Esophagus mucosa (tissue), 1 donor: ENCODE measurements at regions not wholly inside any gene's neighbourhood (a gene's known extent, or its start where the extent isn't known, plus 50 kb on each side); places are given as distances from the start of the nearest gene placed in this dataset.

ENCODE experiments used
- ATAC-seq: fragments of 200-7000 bp; cut with Tn5 transposase; one replicate; pipeline ENCODE4 v1.9.1; 2020
- donor health status: DM: yes; HTN: yes; CAD: no.

GRCh38 chr14:87155856-87156488, 837.0 kb downstream of the GALC start:
- ATAC-seq: no peak

- no peak for ATAC-seq
Observed at GRCh38 chr14:87153901-87154300, 839.1 kb downstream of the GALC start.

GRCh38 chr14:87153391-87153790, 839.6 kb downstream of the GALC start:
- ATAC-seq: no peak

- no peak for ATAC-seq
Observed at GRCh38 chr14:87152693-87153092, 840.3 kb downstream of the GALC start.

GRCh38 chr14:87149583-87150354, 843.2 kb downstream of the GALC start:
- no peak for ATAC-seq

GRCh38 chr14:87148655-87149054, 844.3 kb downstream of the GALC start:
- no peak for ATAC-seq

- no peak for ATAC-seq
Observed at GRCh38 chr14:87142551-87143211, 850.3 kb downstream of the GALC start.

GRCh38 chr14:87141801-87142200, 851.2 kb downstream of the GALC start:
- ATAC-seq: no peak

- no peak for ATAC-seq
Observed at GRCh38 chr14:87139299-87139698, 853.7 kb downstream of the GALC start.

- no peak for ATAC-seq
Observed at GRCh38 chr14:87133073-87133801, 859.7 kb downstream of the GALC start.

- no peak for ATAC-seq
Observed at GRCh38 chr14:87131879-87132278, 861.1 kb downstream of the GALC start.

- no peak for ATAC-seq
Observed at GRCh38 chr14:87122166-87122565, 870.8 kb downstream of the GALC start.

GRCh38 chr14:87121716-87122115, 871.3 kb downstream of the GALC start:
- ATAC-seq: no peak

GRCh38 chr14:87115234-87115633, 877.7 kb downstream of the GALC start:
- no peak for ATAC-seq

- ATAC-seq: no peak
Observed at GRCh38 chr14:87113286-87113685, 879.7 kb downstream of the GALC start.

GRCh38 chr14:87111741-87112140, 881.2 kb downstream of the GALC start:
- no peak for ATAC-seq

- ATAC-seq: no peak
Observed at GRCh38 chr14:87111126-87111525, 881.9 kb downstream of the GALC start.

- ATAC-seq: no peak
Observed at GRCh38 chr14:87109271-87109670, 883.7 kb downstream of the GALC start.

GRCh38 chr14:87108726-87109125, 884.3 kb downstream of the GALC start:
- no peak for ATAC-seq

GRCh38 chr14:87102811-87103378, 890.1 kb downstream of the GALC start:
- ATAC-seq: no peak

GRCh38 chr14:87097015-87097414, 896.0 kb downstream of the GALC start:
- no peak for ATAC-seq

- no peak for ATAC-seq
Observed at GRCh38 chr14:87094913-87095312, 898.1 kb downstream of the GALC start.

GRCh38 chr14:87088588-87088987, 904.4 kb downstream of the GALC start:
- ATAC-seq: no peak
